K562 (cell line): ENCODE measurements at regions not wholly inside any gene's neighbourhood (a gene's known extent, or its start where the extent isn't known, plus 50 kb on each side); places are given as distances from the start of the nearest gene placed in this dataset.

Experiments used
- ATAC-seq: fragments of 200-7000 bp; cut with Tn5 transposase; 3 replicates; pipeline ENCODE4 v1.9.1; 2020; ENCODE audit warnings: moderate library complexity
- BruUV-seq: library from RNA; stranded (reverse); fragments of 400-500 nt; replicated peaks from 2 replicates; lab custom pipeline; 2021; lab: Mats Ljungman, UMichigan
- CTCF ChIA-PET: fragments of 300-600 bp; formaldehyde crosslinking; extraction: SDS; loops from one replicate; lab custom pipeline; 2021; ENCODE audit warnings: low intra/inter-chr PET ratio; lab: Yijun Ruan, JAX
- POLR2A ChIA-PET: fragments of 300-600, 350-650 bp; sonication (Branson Sonifier 250); formaldehyde crosslinking; extraction: SDS; loops from one replicate; lab custom pipeline; 2021; ENCODE audit warnings: antibody characterized with exemption, inconsistent platforms; lab: Yijun Ruan, JAX
- DNase-seq, 4 experiments: peaks; one replicate each; pipeline versions ENCODE4 v3.0.0 to v3.0.0-alpha.2; 2011 to 2018; ENCODE audit warnings: low spot score in 3 of 4, mixed read lengths in 3 of 4; ENCODE audit errors: extremely low read depth in 1 of 4
- FAIRE-seq: peaks from 2 replicates; lab custom pipeline; 2011; peaks lifted over from hg19 to GRCh38; lab: Jason Lieb, UNC
- H2AFZ ChIP-seq: 2 replicates; pipeline ENCODE4 v1.6.0; 2011; ENCODE audit warnings: low read depth, low read length, control low read depth, inconsistent platforms
- H3K27ac ChIP-seq: fragments of 200-600 bp; 3 replicates; pipeline ENCODE4 v1.8.0; 2011; ENCODE audit warnings: low read depth, mild to moderate bottlenecking, control low read depth, inconsistent platforms, low read length, moderate library complexity, mixed read lengths; ENCODE audit errors: extremely low read depth
- H3K27me3 ChIP-seq, 2 experiments: fragments of 300-600 bp in 1 of 2; 2 replicates in 1 of 2; 3 replicates in 1 of 2; pipeline versions ENCODE4 v1.6.0 to v1.8.0; 2011; ENCODE audit warnings: inconsistent platforms in 2 of 2, low read length in 2 of 2, mild to moderate bottlenecking in 1 of 2, mixed read lengths in 1 of 2, moderate library complexity in 1 of 2; ENCODE audit not compliant: control insufficient read depth in 2 of 2, insufficient read depth in 2 of 2
- H3K36me3 ChIP-seq: fragments of 300-600 bp; 3 replicates; pipeline ENCODE4 v1.8.0; 2011; ENCODE audit warnings: mild to moderate bottlenecking, low read length, inconsistent platforms; ENCODE audit not compliant: control insufficient read depth, insufficient read depth
- H3K4me1 ChIP-seq, 2 experiments: fragments of 200-600 bp in 1 of 2; replicated peaks in 1 of 2; 2 replicates in 1 of 2; 3 replicates in 1 of 2; pipeline versions ENCODE4 v1.5.1 to v1.8.0; 2011; ENCODE audit warnings: inconsistent platforms in 2 of 2, low read length in 2 of 2, mild to moderate bottlenecking in 1 of 2, mixed read lengths in 1 of 2, moderate library complexity in 1 of 2; ENCODE audit not compliant: control insufficient read depth in 2 of 2, insufficient read depth in 2 of 2
- H3K4me2 ChIP-seq: 2 replicates; pipeline ENCODE4 v1.6.1; 2011; ENCODE audit warnings: low read length, control low read depth, inconsistent platforms, mixed read lengths; ENCODE audit not compliant: insufficient read depth
- H3K4me3 ChIP-seq: fragments of 200-600 bp; sonication (generic), shearing (Covaris generic); 2 replicates; pipeline ENCODE4 v1.5.1; 2016; ENCODE audit warnings: control low read depth, inconsistent platforms
- H3K79me2 ChIP-seq: fragments of 200-600 bp; 3 replicates; pipeline ENCODE4 v1.8.0; 2011; ENCODE audit warnings: low read length, inconsistent platforms; ENCODE audit not compliant: control insufficient read depth, insufficient read depth
- H3K9ac ChIP-seq, 2 experiments: 2 replicates each; pipeline versions ENCODE4 v1.6.0 to v1.6.1; 2011; ENCODE audit warnings: low read depth in 2 of 2, low read length in 2 of 2, control low read depth in 1 of 2, inconsistent platforms in 1 of 2, mild to moderate bottlenecking in 1 of 2, mixed read lengths in 1 of 2; ENCODE audit not compliant: insufficient read depth in 1 of 2
- H3K9me1 ChIP-seq: one replicate; pipeline ENCODE4 v1.6.0; 2011; ENCODE audit warnings: inconsistent platforms, mild to moderate bottlenecking, low read length, moderate library complexity; ENCODE audit not compliant: control insufficient read depth, insufficient read depth
- H3K9me3 ChIP-seq: replicated peaks from 2 replicates; pipeline ENCODE4 v1.5.1; 2011; ENCODE audit warnings: low read depth, low read length, inconsistent platforms; ENCODE audit not compliant: control insufficient read depth, insufficient read depth
- H4K20me1 ChIP-seq: replicated peaks from 2 replicates; pipeline ENCODE4 v1.6.1; 2011; ENCODE audit warnings: low read length, inconsistent platforms, mixed read lengths; ENCODE audit not compliant: control insufficient read depth, insufficient read depth
- BRD9 ChIP-seq: fragments of 450-650 bp; IDR thresholded peaks from 2 replicates; pipeline ENCODE4 v1.6.1; 2018; ENCODE audit warnings: low read depth; ENCODE audit not compliant: partially characterized antibody
- GABPA ChIP-seq: fragments of 200-800 bp; sonication (Bioruptor generic); conservative IDR thresholded peaks from 2 replicates; pipeline ENCODE4 v1.6.1; 2016; ENCODE audit warnings: low read depth, missing genetic modification characterization, missing compliant biosample characterization
- HNRNPK ChIP-seq: fragments of 200-400 bp; formaldehyde crosslinking; IDR thresholded peaks from one replicate; pipeline ENCODE4 v1.6.1; 2018; ENCODE audit warnings: mild to moderate bottlenecking, low read depth, low read length; ENCODE audit not compliant: poor library complexity, severe bottlenecking
- MEIS2 ChIP-seq: fragments of 450-650 bp; IDR thresholded peaks from 2 replicates; pipeline ENCODE4 v1.6.1; 2014; ENCODE audit warnings: mild to moderate bottlenecking; ENCODE audit not compliant: partially characterized antibody
- STAG1 ChIP-seq: sonication (generic); formaldehyde crosslinking; IDR thresholded peaks from 2 replicates; pipeline ENCODE4 v1.5.0; 2020; ENCODE audit warnings: missing genetic modification reagents, borderline replicate concordance
- ZNF79 ChIP-seq: fragments of 250-450 bp; sonication (Bioruptor Pico); IDR thresholded peaks from 2 replicates; pipeline ENCODE4 v1.4.0; 2020; ENCODE audit warnings: low read depth, mild to moderate bottlenecking, moderate library complexity
- WGBS: fragments of 100-300 bp; shearing (Covaris generic); methylation state at CpG from one replicate; pipeline ENCODE4 v1.1.6; 2016; ENCODE audit warnings: low coverage, mixed read lengths; ENCODE audit not compliant: insufficient coverage; ENCODE audit errors: missing lambda C conversion rate; 5-methylcytosine and 5-hydroxymethylcytosine counted together
- in situ Hi-C: fragments of 300-500 bp; cut with MboI; formaldehyde crosslinking; loops from 4 replicates; pipeline ENCODE4 v1.15.0; 2018; ENCODE audit warnings: inconsistent platforms, mixed read lengths
- intact Hi-C: fragments of 100-400 bp; cut with micrococcal nuclease; formaldehyde crosslinking; loops from 2 replicates; pipeline ENCODE4 v1.14.2; 2022
- TF ChIP-seq, protein P1 (sequence below): fragments of 250-450 bp; sonication (Bioruptor Pico); IDR thresholded peaks from 2 replicates; pipeline ENCODE4 v1.5.0; 2021
- TF ChIP-seq, protein P2 (sequence below): fragments of 450-650 bp; IDR thresholded peaks from 2 replicates; pipeline ENCODE4 v1.7.1; 2018; ENCODE audit warnings: mild to moderate bottlenecking, low read depth; ENCODE audit not compliant: partially characterized antibody
- TF ChIP-seq, protein P3 (sequence below): fragments of 250-450 bp; sonication (Bioruptor Pico); IDR thresholded peaks from 2 replicates; pipeline ENCODE4 v1.5.0; 2022; ENCODE audit warnings: mild to moderate bottlenecking
- TF ChIP-seq, protein P4 (sequence below): sonication (generic); formaldehyde crosslinking; IDR thresholded peaks from 2 replicates; pipeline ENCODE4 v1.9.0; 2022; ENCODE audit warnings: mild to moderate bottlenecking, missing genetic modification reagents

DNA sequence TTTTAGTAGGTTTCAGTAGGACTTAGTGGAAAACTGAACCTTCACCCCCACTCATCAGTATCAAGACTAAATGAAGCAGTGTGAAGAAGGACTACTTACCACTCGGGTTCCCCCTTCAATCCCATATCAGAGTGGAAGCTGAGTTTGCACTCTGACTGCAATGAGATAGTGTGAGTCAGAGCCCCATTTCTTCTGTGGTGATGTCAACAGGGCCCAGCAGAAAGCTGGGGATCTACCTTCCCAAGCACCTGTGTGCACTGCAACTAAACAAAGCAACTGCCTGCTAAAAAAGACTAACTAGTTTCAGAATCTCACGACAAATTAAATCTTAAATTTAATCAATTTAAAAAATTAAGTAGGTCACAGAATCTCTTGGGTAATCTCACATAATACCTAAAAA lies 1837.0 kb upstream of the PCDH7 start:
- intact Hi-C loops = no loop called here
- Histone ChIP-seq H2AFZ (no peak overlapping the region), H3K27me3 (no peaks in the 10 kb centered on the region), H3K9me3 (no peaks in the 10 kb centered on the region), H3K4me1 (no peaks in the 10 kb centered on the region), H3K9me1 (no peaks in the 10 kb centered on the region), H3K4me2 (no peak overlapping the region), H3K79me2 (no peaks in the 10 kb centered on the region), H3K27ac (no peak overlapping the region), H3K36me3 (no peaks in the 10 kb centered on the region), H4K20me1 (no peaks in the 10 kb centered on the region), H3K9ac (no peak overlapping the region), H3K4me3 (no peak overlapping the region)
- FAIRE-seq (no peak), DNase-seq (no peak), ATAC-seq (no peak)
- in situ Hi-C loops = no loop called here
- WGBS = 3% methylated on average over 2 of the region's 2 CpGs
- no TSS peak for BruUV-seq
- POLR2A ChIA-PET = no interaction called here
- CTCF ChIA-PET = no interaction called here
- TF ChIP-seq HNRNPK (no peak), GABPA (tag) (no peak), STAG1 (CRISPR knock-in tag) (no peak), MEIS2 (no peak), ZNF79 (CRISPR knock-in tag) (no peak), BRD9 (no peak)
- TF ChIP-seq, protein P1, sequence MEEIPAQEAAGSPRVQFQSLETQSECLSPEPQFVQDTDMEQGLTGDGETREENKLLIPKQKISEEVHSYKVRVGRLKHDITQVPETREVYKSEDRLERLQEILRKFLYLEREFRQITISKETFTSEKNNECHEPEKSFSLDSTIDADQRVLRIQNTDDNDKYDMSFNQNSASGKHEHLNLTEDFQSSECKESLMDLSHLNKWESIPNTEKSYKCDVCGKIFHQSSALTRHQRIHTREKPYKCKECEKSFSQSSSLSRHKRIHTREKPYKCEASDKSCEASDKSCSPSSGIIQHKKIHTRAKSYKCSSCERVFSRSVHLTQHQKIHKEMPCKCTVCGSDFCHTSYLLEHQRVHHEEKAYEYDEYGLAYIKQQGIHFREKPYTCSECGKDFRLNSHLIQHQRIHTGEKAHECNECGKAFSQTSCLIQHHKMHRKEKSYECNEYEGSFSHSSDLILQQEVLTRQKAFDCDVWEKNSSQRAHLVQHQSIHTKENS (CRISPR knock-in tag) = no peak
- TF ChIP-seq, protein P2, sequence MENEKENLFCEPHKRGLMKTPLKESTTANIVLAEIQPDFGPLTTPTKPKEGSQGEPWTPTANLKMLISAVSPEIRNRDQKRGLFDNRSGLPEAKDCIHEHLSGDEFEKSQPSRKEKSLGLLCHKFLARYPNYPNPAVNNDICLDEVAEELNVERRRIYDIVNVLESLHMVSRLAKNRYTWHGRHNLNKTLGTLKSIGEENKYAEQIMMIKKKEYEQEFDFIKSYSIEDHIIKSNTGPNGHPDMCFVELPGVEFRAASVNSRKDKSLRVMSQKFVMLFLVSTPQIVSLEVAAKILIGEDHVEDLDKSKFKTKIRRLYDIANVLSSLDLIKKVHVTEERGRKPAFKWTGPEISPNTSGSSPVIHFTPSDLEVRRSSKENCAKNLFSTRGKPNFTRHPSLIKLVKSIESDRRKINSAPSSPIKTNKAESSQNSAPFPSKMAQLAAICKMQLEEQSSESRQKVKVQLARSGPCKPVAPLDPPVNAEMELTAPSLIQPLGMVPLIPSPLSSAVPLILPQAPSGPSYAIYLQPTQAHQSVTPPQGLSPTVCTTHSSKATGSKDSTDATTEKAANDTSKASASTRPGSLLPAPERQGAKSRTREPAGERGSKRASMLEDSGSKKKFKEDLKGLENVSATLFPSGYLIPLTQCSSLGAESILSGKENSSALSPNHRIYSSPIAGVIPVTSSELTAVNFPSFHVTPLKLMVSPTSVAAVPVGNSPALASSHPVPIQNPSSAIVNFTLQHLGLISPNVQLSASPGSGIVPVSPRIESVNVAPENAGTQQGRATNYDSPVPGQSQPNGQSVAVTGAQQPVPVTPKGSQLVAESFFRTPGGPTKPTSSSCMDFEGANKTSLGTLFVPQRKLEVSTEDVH = no peak
- TF ChIP-seq, protein P3, sequence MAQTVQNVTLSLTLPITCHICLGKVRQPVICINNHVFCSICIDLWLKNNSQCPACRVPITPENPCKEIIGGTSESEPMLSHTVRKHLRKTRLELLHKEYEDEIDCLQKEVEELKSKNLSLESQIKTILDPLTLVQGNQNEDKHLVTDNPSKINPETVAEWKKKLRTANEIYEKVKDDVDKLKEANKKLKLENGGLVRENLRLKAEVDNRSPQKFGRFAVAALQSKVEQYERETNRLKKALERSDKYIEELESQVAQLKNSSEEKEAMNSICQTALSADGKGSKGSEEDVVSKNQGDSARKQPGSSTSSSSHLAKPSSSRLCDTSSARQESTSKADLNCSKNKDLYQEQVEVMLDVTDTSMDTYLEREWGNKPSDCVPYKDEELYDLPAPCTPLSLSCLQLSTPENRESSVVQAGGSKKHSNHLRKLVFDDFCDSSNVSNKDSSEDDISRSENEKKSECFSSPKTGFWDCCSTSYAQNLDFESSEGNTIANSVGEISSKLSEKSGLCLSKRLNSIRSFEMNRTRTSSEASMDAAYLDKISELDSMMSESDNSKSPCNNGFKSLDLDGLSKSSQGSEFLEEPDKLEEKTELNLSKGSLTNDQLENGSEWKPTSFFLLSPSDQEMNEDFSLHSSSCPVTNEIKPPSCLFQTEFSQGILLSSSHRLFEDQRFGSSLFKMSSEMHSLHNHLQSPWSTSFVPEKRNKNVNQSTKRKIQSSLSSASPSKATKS = no peak
- TF ChIP-seq, protein P4, sequence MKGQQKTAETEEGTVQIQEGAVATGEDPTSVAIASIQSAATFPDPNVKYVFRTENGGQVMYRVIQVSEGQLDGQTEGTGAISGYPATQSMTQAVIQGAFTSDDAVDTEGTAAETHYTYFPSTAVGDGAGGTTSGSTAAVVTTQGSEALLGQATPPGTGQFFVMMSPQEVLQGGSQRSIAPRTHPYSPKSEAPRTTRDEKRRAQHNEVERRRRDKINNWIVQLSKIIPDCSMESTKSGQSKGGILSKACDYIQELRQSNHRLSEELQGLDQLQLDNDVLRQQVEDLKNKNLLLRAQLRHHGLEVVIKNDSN (CRISPR knock-in tag) = no peak
